Tibial artery (tissue), 4 donors: ENCODE measurements at regions not wholly inside any gene's neighbourhood (a gene's known extent, or its start where the extent isn't known, plus 50 kb on each side); places are given as distances from the start of the nearest gene placed in this dataset.

Experiments
- DNase-seq, 2 donors: peaks; one replicate each; pipeline ENCODE4 v3.0.0-alpha.2; 2019
- H3K27ac ChIP-seq, 2 donors: fragments of 200-600 bp; sonication (generic) in 1 of 2; 1 replicate in 1 of 2; 2 replicates in 1 of 2; pipeline ENCODE4 v1.5.1; 2018 to 2019; ENCODE audit warnings: mild to moderate bottlenecking in 1 of 2
- H3K27me3 ChIP-seq, 2 donors: fragments of 200-600 bp; sonication (generic) in 1 of 2; one replicate each; pipeline versions ENCODE4 v1.5.1 to v1.6.0; 2016 to 2019
- H3K36me3 ChIP-seq, 3 donors: fragments of 200-600 bp; sonication (generic) in 2 of 3; one replicate each; pipeline ENCODE4 v1.5.1; 2016 to 2019; ENCODE audit warnings: mild to moderate bottlenecking in 2 of 3
- H3K4me1 ChIP-seq, 4 donors: fragments of 200-600 bp; sonication (generic) in 2 of 4; 1 replicate in 3 of 4; 2 replicates in 1 of 4; pipeline ENCODE4 v1.5.1; 2016 to 2019
- H3K4me3 ChIP-seq, 2 donors: fragments of 200-600 bp; sonication (generic) in 1 of 2; 1 replicate in 1 of 2; 2 replicates in 1 of 2; pipeline ENCODE4 v1.5.1; 2018 to 2019; ENCODE audit warnings: mild to moderate bottlenecking in 2 of 2
- H3K9me3 ChIP-seq, 3 donors: fragments of 200-600 bp; sonication (generic) in 1 of 3; one replicate each; pipeline ENCODE4 v1.5.1; 2016 to 2019
- intact Hi-C: fragments of 100-400 bp; cut with DNase I; formaldehyde crosslinking; loops from one replicate; pipeline ENCODE4 v1.15.0; 2023; ENCODE audit warnings: low total_unique reads
- TF ChIP-seq, protein P1 (sequence below), 2 experiments: fragments of 200-600 bp in 1 of 2; fragments of 450-650 bp in 1 of 2; IDR thresholded peaks; one replicate each; pipeline ENCODE4 v1.5.1; 2017 to 2019; ENCODE audit warnings: antibody characterized with exemption in 2 of 2, mild to moderate bottlenecking in 1 of 2, moderate library complexity in 1 of 2

DNA sequence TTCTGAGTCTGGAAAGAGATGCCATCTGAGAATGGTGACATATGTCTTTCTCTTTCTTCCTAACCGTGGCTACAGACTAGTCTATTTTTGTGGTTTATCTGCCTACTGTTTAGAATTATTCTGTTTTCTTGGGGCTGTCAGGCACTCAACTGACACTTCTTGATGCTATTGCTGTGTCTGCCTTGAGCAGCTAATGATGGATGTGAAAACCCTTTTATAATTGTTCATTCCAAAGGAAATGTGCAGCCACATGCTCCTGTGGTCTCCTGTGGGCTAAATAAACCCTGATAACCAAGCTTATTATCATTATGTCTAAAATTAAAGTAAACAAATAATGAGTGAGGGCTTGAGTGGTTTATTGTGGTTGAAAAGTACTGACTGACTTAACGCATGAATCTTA is 52.7 kb upstream of the CXADR start:
- no peaks in the 10 kb centered on the region for H3K27me3 ChIP-seq
- DNase-seq, result no peak
- H3K4me1 ChIP-seq, result peaks cover 0 to 14% (median 0%) of the 10 kb centered on the region in 4 donors
- intact Hi-C loops, result no loop called here
- H3K36me3 ChIP-seq, result no peaks in the 10 kb centered on the region
- TF ChIP-seq, protein P1, sequence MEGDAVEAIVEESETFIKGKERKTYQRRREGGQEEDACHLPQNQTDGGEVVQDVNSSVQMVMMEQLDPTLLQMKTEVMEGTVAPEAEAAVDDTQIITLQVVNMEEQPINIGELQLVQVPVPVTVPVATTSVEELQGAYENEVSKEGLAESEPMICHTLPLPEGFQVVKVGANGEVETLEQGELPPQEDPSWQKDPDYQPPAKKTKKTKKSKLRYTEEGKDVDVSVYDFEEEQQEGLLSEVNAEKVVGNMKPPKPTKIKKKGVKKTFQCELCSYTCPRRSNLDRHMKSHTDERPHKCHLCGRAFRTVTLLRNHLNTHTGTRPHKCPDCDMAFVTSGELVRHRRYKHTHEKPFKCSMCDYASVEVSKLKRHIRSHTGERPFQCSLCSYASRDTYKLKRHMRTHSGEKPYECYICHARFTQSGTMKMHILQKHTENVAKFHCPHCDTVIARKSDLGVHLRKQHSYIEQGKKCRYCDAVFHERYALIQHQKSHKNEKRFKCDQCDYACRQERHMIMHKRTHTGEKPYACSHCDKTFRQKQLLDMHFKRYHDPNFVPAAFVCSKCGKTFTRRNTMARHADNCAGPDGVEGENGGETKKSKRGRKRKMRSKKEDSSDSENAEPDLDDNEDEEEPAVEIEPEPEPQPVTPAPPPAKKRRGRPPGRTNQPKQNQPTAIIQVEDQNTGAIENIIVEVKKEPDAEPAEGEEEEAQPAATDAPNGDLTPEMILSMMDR (IDR thresholded peaks at IDR 0.05), result no peak
- H3K4me3 ChIP-seq, result no peak overlapping the region
- H3K27ac ChIP-seq, result no peak overlapping the region
- H3K9me3 ChIP-seq, result no peaks in the 10 kb centered on the region

DNA sequence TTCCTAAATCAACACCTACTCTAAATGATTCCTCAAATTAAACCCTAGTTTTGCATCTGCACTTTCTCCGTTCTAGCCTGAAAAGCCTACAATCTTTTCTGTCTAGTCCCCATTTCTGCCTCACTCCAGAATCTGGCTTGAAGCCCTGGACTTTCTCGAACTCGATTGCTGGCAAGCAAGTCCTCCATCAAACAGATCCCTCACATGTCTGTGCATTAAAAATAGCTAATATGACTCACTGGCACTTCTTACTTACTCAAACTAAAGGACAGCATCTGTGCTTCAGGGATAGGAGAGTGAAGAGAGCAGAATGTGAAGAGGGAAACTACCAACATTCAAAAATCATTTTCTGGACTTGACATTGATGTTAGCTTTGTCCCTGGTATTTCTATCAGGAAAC is 51.8 kb upstream of the CXADR start:
- Histone ChIP-seq H3K9me3 (no peaks in the 10 kb centered on the region), H3K27me3 (no peaks in the 10 kb centered on the region), H3K27ac (no peak overlapping the region), H3K36me3 (no peaks in the 10 kb centered on the region), H3K4me1 (peaks cover 0 to 14% (median 0%) of the 10 kb centered on the region in 4 donors), H3K4me3 (no peak overlapping the region)
- DNase-seq, result peak; percentile 47 to 69
- intact Hi-C loops, result no loop called here
- TF ChIP-seq, protein P1 (IDR thresholded peaks at IDR 0.05), result no peak

DNA sequence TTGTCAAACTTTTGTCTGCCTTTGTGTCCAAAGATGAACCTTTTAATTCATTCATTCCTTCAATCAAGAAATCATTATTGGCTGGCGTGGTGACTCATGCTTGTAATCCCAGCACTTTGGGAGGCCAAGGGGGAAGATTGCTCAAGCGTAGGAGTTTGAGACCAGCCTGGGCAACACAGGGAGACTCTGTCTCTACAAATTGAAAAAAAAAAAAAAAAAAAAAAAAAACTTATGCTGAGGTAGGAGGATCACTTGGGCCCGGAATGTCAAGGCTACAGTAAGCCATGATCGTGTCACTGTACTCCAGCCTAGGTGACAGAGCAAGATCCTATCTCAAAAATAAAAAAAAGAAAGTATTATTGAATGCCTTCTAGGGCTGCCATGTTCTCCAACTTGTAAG is 51.3 kb upstream of the CXADR start:
- intact Hi-C loops, result no loop called here
- DNase-seq, result peak in 1 of 2 donors; percentile 33
- Histone ChIP-seq H3K27me3 (no peaks in the 10 kb centered on the region), H3K36me3 (no peaks in the 10 kb centered on the region), H3K4me3 (no peak overlapping the region), H3K9me3 (no peaks in the 10 kb centered on the region), H3K27ac (no peak overlapping the region), H3K4me1 (peaks cover 0 to 14% (median 0%) of the 10 kb centered on the region in 4 donors)
- TF ChIP-seq, protein P1 (IDR thresholded peaks at IDR 0.05), result no peak

DNA sequence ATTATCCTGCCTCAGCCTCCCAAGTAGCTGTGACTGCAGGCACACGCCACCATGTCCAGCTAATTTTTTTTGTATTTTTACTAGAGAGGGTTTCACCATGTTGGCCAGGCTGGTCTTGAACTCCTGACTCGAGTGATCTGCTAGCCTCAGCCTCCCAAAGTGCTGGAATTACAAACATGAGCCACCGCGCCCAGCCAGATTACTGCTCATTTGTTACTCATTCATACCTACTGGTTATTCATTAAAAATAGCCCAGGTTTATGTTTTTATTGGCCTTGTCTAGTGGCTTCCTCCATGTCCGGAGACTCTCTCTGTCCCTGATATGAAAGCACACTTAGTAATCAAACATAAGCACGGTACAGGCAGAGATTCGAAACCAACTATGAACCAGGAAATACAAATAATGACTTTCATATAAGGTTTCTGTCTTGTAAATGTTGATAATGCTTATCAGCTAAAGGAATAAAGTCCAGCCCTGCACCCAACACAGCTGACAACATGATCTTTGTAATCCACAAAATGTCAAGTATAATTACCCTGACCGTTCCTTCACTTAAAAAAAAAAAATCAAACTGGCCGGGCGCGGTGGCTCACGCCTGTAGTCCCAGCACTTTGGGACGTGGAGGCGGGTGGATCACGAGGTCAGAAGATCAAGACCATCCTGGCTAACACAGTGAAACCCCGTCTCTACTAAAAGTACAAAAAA is 50.4 kb upstream of the CXADR start:
- no peaks in the 10 kb centered on the region for H3K36me3 ChIP-seq
- H3K9me3 ChIP-seq, result no peaks in the 10 kb centered on the region
- no peaks in the 10 kb centered on the region for H3K27me3 ChIP-seq
- TF ChIP-seq, protein P1 (IDR thresholded peaks at IDR 0.05), result no peak
- H3K27ac ChIP-seq, result no peak overlapping the region
- intact Hi-C loops, result no loop called here
- H3K4me1 ChIP-seq, result peaks cover 0 to 14% (median 0%) of the 10 kb centered on the region in 4 donors
- no peak overlapping the region for H3K4me3 ChIP-seq
- no peak for DNase-seq
